Liver (tissue), 8 donors: ENCODE measurements at regions not wholly inside any gene's neighbourhood (a gene's known extent, or its start where the extent isn't known, plus 50 kb on each side); places are given as distances from the start of the nearest gene placed in this dataset.

Experiments used
- DNase-seq: peaks from one replicate; pipeline ENCODE4 v3.0.0-alpha.2; 2017; ENCODE audit warnings: low spot score
- H3K27ac ChIP-seq, 2 donors: one replicate each; pipeline ENCODE4 v1.7.0; 2013; ENCODE audit warnings: inconsistent platforms in 2 of 2, low read length in 2 of 2, control low read depth in 1 of 2, low read depth in 1 of 2, mild to moderate bottlenecking in 1 of 2
- H3K27me3 ChIP-seq, 4 donors: one replicate each; pipeline versions ENCODE4 v1.6.1 to v1.7.0; 2013; ENCODE audit warnings: low read length in 3 of 4, inconsistent platforms in 1 of 4, mild to moderate bottlenecking in 1 of 4, moderate library complexity in 1 of 4; ENCODE audit not compliant: control insufficient read depth in 4 of 4, insufficient read depth in 4 of 4
- H3K36me3 ChIP-seq, 4 donors: one replicate each; pipeline versions ENCODE4 v1.6.1 to v1.7.0; 2013; ENCODE audit warnings: low read length in 3 of 4, mild to moderate bottlenecking in 3 of 4, low read depth in 1 of 4, moderate library complexity in 1 of 4; ENCODE audit not compliant: control insufficient read depth in 4 of 4, insufficient read depth in 3 of 4
- H3K4me1 ChIP-seq, 4 donors: one replicate each; pipeline versions ENCODE4 v1.6.1 to v1.7.0; 2013; ENCODE audit warnings: low read length in 3 of 4, mild to moderate bottlenecking in 3 of 4, moderate library complexity in 1 of 4; ENCODE audit not compliant: control insufficient read depth in 4 of 4, insufficient read depth in 4 of 4
- H3K4me3 ChIP-seq, 3 donors: one replicate each; pipeline versions ENCODE4 v1.6.1 to v1.7.0; 2013; ENCODE audit warnings: low read length in 3 of 3, control low read depth in 1 of 3, low read depth in 1 of 3, mild to moderate bottlenecking in 1 of 3
- H3K9ac ChIP-seq, 2 donors: one replicate each; pipeline ENCODE4 v1.7.0; 2013; ENCODE audit warnings: low read length in 2 of 2, mild to moderate bottlenecking in 2 of 2, moderate library complexity in 2 of 2, control low read depth in 1 of 2, low read depth in 1 of 2
- H3K9me3 ChIP-seq, 4 donors: one replicate each; pipeline versions ENCODE4 v1.6.1 to v1.7.0; 2013; ENCODE audit warnings: low read length in 3 of 4; ENCODE audit not compliant: control insufficient read depth in 4 of 4
- ATF3 ChIP-seq: IDR thresholded peaks from 2 replicates; pipeline ENCODE4 v1.6.1; 2016; ENCODE audit warnings: antibody characterized with exemption
- CTCF ChIP-seq: fragments of 150-350 bp; IDR thresholded peaks from 2 replicates; pipeline ENCODE4 v1.5.1; 2017; ENCODE audit warnings: improper control_type of control experiment, low read depth, low read length; ENCODE audit not compliant: missing input control
- EGR1 ChIP-seq, 2 donors: IDR thresholded peaks; 2 replicates each; pipeline ENCODE4 v1.6.1; 2016 to 2018; ENCODE audit warnings: antibody characterized with exemption in 2 of 2, low read depth in 2 of 2
- FOXA1 ChIP-seq: IDR thresholded peaks from 2 replicates; pipeline ENCODE4 v1.6.1; 2016; ENCODE audit warnings: antibody characterized with exemption
- FOXA2 ChIP-seq: IDR thresholded peaks from 2 replicates; pipeline ENCODE4 v1.6.1; 2016; ENCODE audit warnings: antibody characterized with exemption
- GABPA ChIP-seq, 2 donors: IDR thresholded peaks in 1 of 2; conservative IDR thresholded peaks in 1 of 2; 2 replicates each; pipeline ENCODE4 v1.6.1; 2016; ENCODE audit warnings: antibody characterized with exemption in 2 of 2, mild to moderate bottlenecking in 1 of 2, moderate library complexity in 1 of 2
- HNF4A ChIP-seq, 2 donors: conservative IDR thresholded peaks; 2 replicates each; pipeline ENCODE4 v1.6.1; 2016; ENCODE audit warnings: antibody characterized with exemption in 2 of 2, mild to moderate bottlenecking in 2 of 2
- HNF4G ChIP-seq: IDR thresholded peaks from 2 replicates; pipeline ENCODE4 v1.6.1; 2016; ENCODE audit warnings: antibody characterized with exemption
- JUND ChIP-seq, 2 donors: IDR thresholded peaks; 2 replicates each; pipeline ENCODE4 v1.6.1; 2016; ENCODE audit warnings: antibody characterized with exemption in 2 of 2
- MAX ChIP-seq: IDR thresholded peaks from 2 replicates; pipeline ENCODE4 v1.6.1; 2016; ENCODE audit warnings: antibody characterized with exemption
- NR2F2 ChIP-seq: IDR thresholded peaks from 2 replicates; pipeline ENCODE4 v1.6.1; 2016; ENCODE audit warnings: antibody characterized with exemption
- RAD21 ChIP-seq, 2 donors: IDR thresholded peaks; 2 replicates each; pipeline ENCODE4 v1.6.1; 2016; ENCODE audit warnings: antibody characterized with exemption in 2 of 2, mild to moderate bottlenecking in 2 of 2
- REST ChIP-seq: IDR thresholded peaks from 2 replicates; pipeline ENCODE4 v1.6.1; 2016; ENCODE audit warnings: antibody characterized with exemption, mild to moderate bottlenecking
- RXRA ChIP-seq, 2 donors: IDR thresholded peaks; 2 replicates each; pipeline ENCODE4 v1.6.1; 2017 to 2018; ENCODE audit warnings: antibody characterized with exemption in 2 of 2, mild to moderate bottlenecking in 1 of 2
- SP1 ChIP-seq: IDR thresholded peaks from 2 replicates; pipeline ENCODE4 v1.6.1; 2018; ENCODE audit warnings: antibody characterized with exemption, mild to moderate bottlenecking
- TAF1 ChIP-seq: conservative IDR thresholded peaks from 2 replicates; pipeline ENCODE4 v1.6.1; 2016; ENCODE audit warnings: antibody characterized with exemption, mild to moderate bottlenecking
- YY1 ChIP-seq: IDR thresholded peaks from 2 replicates; pipeline ENCODE4 v1.6.1; 2016; ENCODE audit warnings: antibody characterized with exemption, mild to moderate bottlenecking
- ZBTB33 ChIP-seq: IDR thresholded peaks from 2 replicates; pipeline ENCODE4 v1.6.1; 2016; ENCODE audit warnings: antibody characterized with exemption
- WGBS: extraction: QIAGEN DNeasy Blood & Tissue Kit; methylation state at CpG from one replicate; pipeline ENCODE4 v1.1.7; 2013; 5-methylcytosine and 5-hydroxymethylcytosine counted together
- donor health status: healthy.
- donor health status: healthy.
- donor health status: healthy.
- donor health status: healthy.
- donor health status: healthy.

- no peaks in the 10 kb centered on the region for H3K27me3 ChIP-seq
- TF ChIP-seq HNF4G = no peak
- no peak for TF ChIP-seq REST
- no peak for TF ChIP-seq ATF3
- no peak for TF ChIP-seq NR2F2
- TF ChIP-seq JUND (IDR thresholded peaks at IDR 0.05) = no peak
- TF ChIP-seq SP1 = no peak
- no peak for TF ChIP-seq EGR1 (IDR thresholded peaks at IDR 0.05; ENCODE audit: low read depth in 2 of 2)
- no peak for TF ChIP-seq FOXA1
- no peak for TF ChIP-seq RAD21 (IDR thresholded peaks at IDR 0.05)
- TF ChIP-seq GABPA (IDR thresholded peaks at IDR 0.05 in 1 of 2, conservative IDR thresholded peaks at IDR 0.05 in 1 of 2) = no peak
- no peak for TF ChIP-seq ZBTB33
- no peak for TF ChIP-seq FOXA2
- TF ChIP-seq MAX = no peak
- WGBS = 59% methylated on average over 5 of the region's 5 CpGs
- H3K9me3 ChIP-seq = no peaks in the 10 kb centered on the region
- H3K9ac ChIP-seq = no peak overlapping the region
- H3K4me1 ChIP-seq = no peaks in the 10 kb centered on the region
- no peak for DNase-seq
- no peak overlapping the region for H3K4me3 ChIP-seq
- H3K27ac ChIP-seq = no peak overlapping the region
- H3K36me3 ChIP-seq = no peaks in the 10 kb centered on the region
These were observed 273.3 kb downstream of the DKK2 start for GRCh38 chr4:106762666-106763443.

- H3K4me1 ChIP-seq = no peaks in the 10 kb centered on the region
- no peak overlapping the region for H3K9ac ChIP-seq
- no peak overlapping the region for H3K27ac ChIP-seq
- no peaks in the 10 kb centered on the region for H3K36me3 ChIP-seq
- H3K9me3 ChIP-seq = peaks cover 0 to 4% (median 0%) of the 10 kb centered on the region in 4 donors
- no peak overlapping the region for H3K4me3 ChIP-seq
- no peak for DNase-seq
- H3K27me3 ChIP-seq = no peaks in the 10 kb centered on the region
- 37% methylated on average over 3 of the region's 3 CpGs for WGBS
- TF ChIP-seq RXRA (IDR thresholded peaks at IDR 0.05) (no peak), EGR1 (IDR thresholded peaks at IDR 0.05; ENCODE audit: low read depth in 2 of 2) (no peak), CTCF (no peak), ATF3 (no peak), ZBTB33 (no peak), FOXA1 (no peak), SP1 (no peak), HNF4A (conservative IDR thresholded peaks at IDR 0.05) (no peak), YY1 (no peak), HNF4G (no peak), GABPA (IDR thresholded peaks at IDR 0.05 in 1 of 2, conservative IDR thresholded peaks at IDR 0.05 in 1 of 2) (no peak), NR2F2 (no peak), TAF1 (no peak)
These were observed 282.7 kb downstream of the DKK2 start for GRCh38 chr4:106753426-106753825.
